PFSK-1 (cell line): ENCODE measurements at regions not wholly inside any gene's neighbourhood (a gene's known extent, or its start where the extent isn't known, plus 50 kb on each side); places are given as distances from the start of the nearest gene placed in this dataset.

Experiments used
- REST ChIP-seq, 2 experiments: IDR thresholded peaks; 2 replicates each; pipeline versions ENCODE4 v1.6.1 to v1.8.0; 2011 to 2012; ENCODE audit warnings: low read depth in 2 of 2, low read length in 2 of 2, control low read depth in 1 of 2, inconsistent platforms in 1 of 2, mild to moderate bottlenecking in 1 of 2, moderate library complexity in 1 of 2; ENCODE audit not compliant: insufficient read depth in 1 of 2
- TAF1 ChIP-seq: IDR thresholded peaks from 2 replicates; pipeline ENCODE4 v1.6.1; 2012; ENCODE audit warnings: low read length, control low read depth, borderline replicate concordance; ENCODE audit not compliant: insufficient read depth

- TF ChIP-seq TAF1 (no peak), REST (IDR thresholded peaks at IDR 0.05; ENCODE audit: insufficient read depth in 1 of 2, low read depth in 2 of 2, low read length in 2 of 2) (no peak)
These were observed 539.7 kb downstream of the ANKRD7 start for GRCh38 chr7:118764221-118764620.
